ENCODE measurements at regions not wholly inside any gene's neighbourhood (a gene's known extent, or its start where the extent isn't known, plus 50 kb on each side); places are given as distances from the start of the nearest gene placed in this dataset.

GRCh38 chr18:34458410-34458977, 233.8 kb upstream of the NOL4 start:
- Histone ChIP-seq H3K4me1 (no peaks in the 10 kb centered on the region), H3K4me3 (no peak overlapping the region), H3K9me3 (no peaks in the 10 kb centered on the region), H3K27ac (no peak overlapping the region), H3K27me3 (no peaks in the 10 kb centered on the region), H3K36me3 (no peaks in the 10 kb centered on the region)
- WGBS (ENCODE audit: insufficient coverage, low coverage, low lambda C conversion rate, missing lambda C conversion rate): 72% methylated on average over 3 of the region's 3 CpGs
- no peak for ATAC-seq
- intact Hi-C loops (cut with DNase I): no loop called here
- TF ChIP-seq, protein P1, sequence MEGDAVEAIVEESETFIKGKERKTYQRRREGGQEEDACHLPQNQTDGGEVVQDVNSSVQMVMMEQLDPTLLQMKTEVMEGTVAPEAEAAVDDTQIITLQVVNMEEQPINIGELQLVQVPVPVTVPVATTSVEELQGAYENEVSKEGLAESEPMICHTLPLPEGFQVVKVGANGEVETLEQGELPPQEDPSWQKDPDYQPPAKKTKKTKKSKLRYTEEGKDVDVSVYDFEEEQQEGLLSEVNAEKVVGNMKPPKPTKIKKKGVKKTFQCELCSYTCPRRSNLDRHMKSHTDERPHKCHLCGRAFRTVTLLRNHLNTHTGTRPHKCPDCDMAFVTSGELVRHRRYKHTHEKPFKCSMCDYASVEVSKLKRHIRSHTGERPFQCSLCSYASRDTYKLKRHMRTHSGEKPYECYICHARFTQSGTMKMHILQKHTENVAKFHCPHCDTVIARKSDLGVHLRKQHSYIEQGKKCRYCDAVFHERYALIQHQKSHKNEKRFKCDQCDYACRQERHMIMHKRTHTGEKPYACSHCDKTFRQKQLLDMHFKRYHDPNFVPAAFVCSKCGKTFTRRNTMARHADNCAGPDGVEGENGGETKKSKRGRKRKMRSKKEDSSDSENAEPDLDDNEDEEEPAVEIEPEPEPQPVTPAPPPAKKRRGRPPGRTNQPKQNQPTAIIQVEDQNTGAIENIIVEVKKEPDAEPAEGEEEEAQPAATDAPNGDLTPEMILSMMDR (IDR thresholded peaks at IDR 0.05): no peak
- no peak for TF ChIP-seq POLR2A (IDR thresholded peaks at IDR 0.05)
- no peak for DNase-seq

DNA sequence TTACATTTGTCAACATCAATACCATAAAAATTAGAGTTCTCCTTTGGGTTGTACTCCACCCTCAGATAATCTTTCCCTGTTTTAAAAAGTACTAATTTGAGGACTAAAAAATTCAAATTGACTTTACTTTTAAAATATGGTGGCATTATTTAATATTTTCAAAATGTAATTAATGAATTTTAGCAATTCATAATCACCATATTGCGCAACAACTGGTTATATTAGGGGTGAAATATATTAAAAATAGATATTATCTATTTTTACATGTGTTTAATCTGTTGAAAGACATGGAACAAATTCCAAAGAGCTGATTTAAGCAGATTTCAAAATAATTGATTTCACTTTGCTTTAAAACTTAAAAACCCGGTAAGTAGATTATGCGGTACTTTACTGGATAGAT, 236.6 kb upstream of the NOL4 start:
- no peak overlapping the region for H3K27ac ChIP-seq
- no peak overlapping the region for H3K4me3 ChIP-seq
- H3K4me1 ChIP-seq: no peaks in the 10 kb centered on the region
- TF ChIP-seq, protein P1 (IDR thresholded peaks at IDR 0.05): no peak
- TF ChIP-seq POLR2A (IDR thresholded peaks at IDR 0.05): no peak
- no peak for ATAC-seq
- no peaks in the 10 kb centered on the region for H3K27me3 ChIP-seq
- H3K36me3 ChIP-seq: no peaks in the 10 kb centered on the region
- intact Hi-C loops (cut with DNase I): no loop called here
- no peaks in the 10 kb centered on the region for H3K9me3 ChIP-seq
- DNase-seq: no peak
- WGBS (ENCODE audit: insufficient coverage, low coverage, low lambda C conversion rate, missing lambda C conversion rate): 69% methylated on average over 3 of the region's 3 CpGs

GRCh38 chr18:34467058-34467457, 242.3 kb upstream of the NOL4 start:
- WGBS (ENCODE audit: insufficient coverage, low coverage, low lambda C conversion rate, missing lambda C conversion rate): 56% methylated on average over 1 of the region's 1 CpG
- ATAC-seq: no peak
- no peak for DNase-seq

DNA sequence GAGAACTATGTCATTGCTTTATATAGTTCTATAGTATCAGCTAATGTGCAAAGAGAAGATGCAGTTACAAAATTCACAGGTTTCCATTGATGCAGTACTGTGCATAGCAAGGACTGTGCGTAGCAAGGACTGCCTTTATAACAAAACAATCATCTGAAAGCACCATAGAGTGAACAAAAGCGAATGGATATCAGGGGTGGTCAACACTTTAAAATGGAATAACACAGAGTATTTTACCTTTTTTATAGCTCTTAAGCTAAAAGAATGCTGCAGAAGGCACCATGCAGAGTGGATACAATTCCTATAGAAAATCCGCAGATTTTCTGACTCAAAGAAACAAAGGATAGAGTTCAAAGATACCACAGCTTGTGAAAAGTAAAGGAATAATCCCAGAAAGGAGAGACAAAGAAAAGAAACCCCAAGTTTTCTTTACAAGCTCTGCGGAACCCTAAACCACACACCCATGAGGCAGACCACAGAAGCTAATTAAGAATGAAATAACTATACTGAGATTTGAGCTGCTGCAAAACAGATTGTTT, 229.9 kb upstream of the DTNA start:
- TF ChIP-seq, protein P1 (IDR thresholded peaks at IDR 0.05): no peak
- TF ChIP-seq POLR2A (IDR thresholded peaks at IDR 0.05): no peak
- H3K36me3 ChIP-seq: no peaks in the 10 kb centered on the region
- H3K27me3 ChIP-seq: no peaks in the 10 kb centered on the region
- H3K9me3 ChIP-seq: no peaks in the 10 kb centered on the region
- WGBS (ENCODE audit: insufficient coverage, low coverage, low lambda C conversion rate, missing lambda C conversion rate): 58% methylated on average over 4 of the region's 4 CpGs
- no peak for ATAC-seq
- H3K4me1 ChIP-seq: no peaks in the 10 kb centered on the region
- no peak overlapping the region for H3K27ac ChIP-seq
- no peak overlapping the region for H3K4me3 ChIP-seq
- DNase-seq: no peak
- intact Hi-C loops (cut with DNase I): no loop called here

More at GRCh38 chr18:34467058-34467457, 242.3 kb upstream of the NOL4 start:
- TF ChIP-seq, protein P1 (IDR thresholded peaks at IDR 0.05): no peak
- TF ChIP-seq POLR2A (IDR thresholded peaks at IDR 0.05): no peak
- intact Hi-C loops (cut with DNase I): no loop called here
- no peak overlapping the region for H3K4me3 ChIP-seq
- H3K9me3 ChIP-seq: no peaks in the 10 kb centered on the region
- H3K27ac ChIP-seq: no peak overlapping the region
- H3K36me3 ChIP-seq: no peaks in the 10 kb centered on the region
- H3K4me1 ChIP-seq: no peaks in the 10 kb centered on the region
- H3K27me3 ChIP-seq: no peaks in the 10 kb centered on the region

DNA sequence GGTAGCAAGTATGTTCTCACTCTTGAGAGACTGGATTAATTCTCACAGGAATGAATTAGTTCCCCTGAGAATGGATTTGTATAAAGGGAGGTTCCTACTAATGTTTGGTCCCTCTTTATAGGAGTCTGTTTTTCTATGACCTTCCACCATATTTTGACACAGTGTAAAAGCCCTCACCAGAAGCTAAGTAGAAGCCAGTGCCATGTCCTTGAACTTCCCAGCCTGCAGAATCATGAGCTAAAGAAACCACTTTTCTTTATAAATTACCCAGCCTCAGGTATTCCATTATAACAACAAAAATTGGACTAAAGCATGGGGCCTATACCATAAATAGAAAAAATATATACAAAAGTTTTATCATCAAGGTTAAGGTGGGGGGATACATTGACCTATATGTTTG, 227.9 kb upstream of the DTNA start:
- H3K9me3 ChIP-seq: no peaks in the 10 kb centered on the region
- H3K36me3 ChIP-seq: no peaks in the 10 kb centered on the region
- ATAC-seq (no peak), DNase-seq (no peak)
- H3K27me3 ChIP-seq: no peaks in the 10 kb centered on the region
- TF ChIP-seq, protein P1 (IDR thresholded peaks at IDR 0.05): no peak
- TF ChIP-seq POLR2A (IDR thresholded peaks at IDR 0.05): no peak
- intact Hi-C loops (cut with DNase I): no loop called here
- H3K4me3 ChIP-seq: no peak overlapping the region
- no peak overlapping the region for H3K27ac ChIP-seq
- no peaks in the 10 kb centered on the region for H3K4me1 ChIP-seq
